ENCODE measurements at regions not wholly inside any gene's neighbourhood (a gene's known extent, or its start where the extent isn't known, plus 50 kb on each side); places are given as distances from the start of the nearest gene placed in this dataset.

GRCh38 chr3:163971861-163972260 is 1106.4 kb downstream of the SI start:
- DNase-seq (no peak), ATAC-seq (no peak)
- no peak overlapping the region for H3K4me3 ChIP-seq
- H3K36me3 ChIP-seq, result no peaks in the 10 kb centered on the region
- intact Hi-C loops (cut with DNase I; ENCODE audit: low total_unique reads), result no loop called here
- TF ChIP-seq POLR2A (IDR thresholded peaks at IDR 0.05), result no peak
- TF ChIP-seq CTCF (IDR thresholded peaks at IDR 0.05 in 4 of 5, conservative IDR thresholded peaks at IDR 0.05 in 1 of 5), result no peak
- H3K27ac ChIP-seq, result no peak overlapping the region
- no peaks in the 10 kb centered on the region for H3K4me1 ChIP-seq
- H3K27me3 ChIP-seq, result no peaks in the 10 kb centered on the region
- in situ Hi-C loops (cut with MboI; ENCODE audit: low sequenced_read_pairs in 4 of 4), result loop anchor here in 1 of 4 donors (25.0 kb wide), 1 partner anchor 110 kb away; no protein-coding TSS in a partner anchor
- H3K9me3 ChIP-seq, result no peaks in the 10 kb centered on the region

- TF ChIP-seq POLR2A (IDR thresholded peaks at IDR 0.05) (no peak), CTCF (IDR thresholded peaks at IDR 0.05 in 4 of 5, conservative IDR thresholded peaks at IDR 0.05 in 1 of 5) (no peak)
- ATAC-seq, result no peak
Observed at GRCh38 chr3:163957072-163957471, 1121.2 kb downstream of the SI start.

GRCh38 chr3:163953526-163953925 is 1124.8 kb downstream of the SI start:
- Histone ChIP-seq H3K4me1 (no peaks in the 10 kb centered on the region), H3K27me3 (no peaks in the 10 kb centered on the region), H3K36me3 (no peaks in the 10 kb centered on the region), H3K4me3 (no peak overlapping the region), H3K9me3 (no peaks in the 10 kb centered on the region), H3K27ac (no peak overlapping the region)
- no peak for TF ChIP-seq POLR2A (IDR thresholded peaks at IDR 0.05)
- TF ChIP-seq CTCF (IDR thresholded peaks at IDR 0.05 in 4 of 5, conservative IDR thresholded peaks at IDR 0.05 in 1 of 5), result no peak
- intact Hi-C loops (cut with DNase I; ENCODE audit: low total_unique reads), result no loop called here
- ATAC-seq (no peak), DNase-seq (no peak)
- in situ Hi-C loops (cut with MboI; ENCODE audit: low sequenced_read_pairs in 4 of 4), result loop anchor here in 1 of 4 donors (25.0 kb wide), 1 partner anchor 91 kb away; no protein-coding TSS in a partner anchor

More at GRCh38 chr3:163957072-163957471, 1121.2 kb downstream of the SI start:
- Histone ChIP-seq H3K27ac (no peak overlapping the region), H3K4me1 (no peaks in the 10 kb centered on the region), H3K36me3 (no peaks in the 10 kb centered on the region), H3K27me3 (no peaks in the 10 kb centered on the region), H3K9me3 (no peaks in the 10 kb centered on the region), H3K4me3 (no peak overlapping the region)
- in situ Hi-C loops (cut with MboI; ENCODE audit: low sequenced_read_pairs in 4 of 4), result loop anchor here in 1 of 4 donors (25.0 kb wide), 1 partner anchor 95 kb away; no protein-coding TSS in a partner anchor
- intact Hi-C loops (cut with DNase I; ENCODE audit: low total_unique reads), result no loop called here
- DNase-seq, result no peak

GRCh38 chr3:163952499-163952898 is 1125.8 kb downstream of the SI start:
- Histone ChIP-seq H3K4me3 (no peak overlapping the region), H3K27me3 (no peaks in the 10 kb centered on the region), H3K36me3 (no peaks in the 10 kb centered on the region), H3K27ac (no peak overlapping the region), H3K4me1 (no peaks in the 10 kb centered on the region), H3K9me3 (no peaks in the 10 kb centered on the region)
- ATAC-seq (no peak), DNase-seq (no peak)
- intact Hi-C loops (cut with DNase I; ENCODE audit: low total_unique reads), result no loop called here
- TF ChIP-seq POLR2A (IDR thresholded peaks at IDR 0.05) (no peak), CTCF (IDR thresholded peaks at IDR 0.05 in 4 of 5, conservative IDR thresholded peaks at IDR 0.05 in 1 of 5) (no peak)
- in situ Hi-C loops (cut with MboI; ENCODE audit: low sequenced_read_pairs in 4 of 4), result loop anchor here in 1 of 4 donors (25.0 kb wide), 1 partner anchor 90 kb away; no protein-coding TSS in a partner anchor

Measured in gastrocnemius medialis (tissue), 4 donors.